ENCODE measurements at regions not wholly inside any gene's neighbourhood (a gene's known extent, or its start where the extent isn't known, plus 50 kb on each side); places are given as distances from the start of the nearest gene placed in this dataset.

GRCh38 chr21:27129215-27129614, 162.3 kb upstream of the ADAMTS5 start:
- BruUV-seq (replicated peaks) = no TSS peak
- Histone ChIP-seq H3K4me3 (no peak overlapping the region), H3K27me3 (ENCODE audit: control insufficient read depth in 2 of 2, insufficient read depth in 2 of 2, low read length in 2 of 2) (no peaks in the 10 kb centered on the region), H2AFZ (ENCODE audit: low read depth, low read length) (no peak overlapping the region), H3K9ac (ENCODE audit: insufficient read depth in 1 of 2, low read depth in 2 of 2, low read length in 2 of 2) (no peak overlapping the region), H3K9me3 (replicated peaks; ENCODE audit: control insufficient read depth, insufficient read depth, low read depth, low read length) (peaks cover 2% of the 10 kb centered on the region; the same call in 1 of the 2 replicates), H3K9me1 (ENCODE audit: control insufficient read depth, insufficient read depth, low read length) (no peaks in the 10 kb centered on the region), H3K4me2 (ENCODE audit: insufficient read depth, low read length) (no peak overlapping the region), H3K4me1 (replicated peaks in 1 of 2; ENCODE audit: control insufficient read depth in 2 of 2, insufficient read depth in 2 of 2, low read length in 2 of 2) (no peaks in the 10 kb centered on the region), H4K20me1 (replicated peaks; ENCODE audit: control insufficient read depth, insufficient read depth, low read length) (no peaks in the 10 kb centered on the region), H3K79me2 (ENCODE audit: control insufficient read depth, insufficient read depth, low read length) (no peaks in the 10 kb centered on the region), H3K36me3 (ENCODE audit: control insufficient read depth, insufficient read depth, low read length) (no peaks in the 10 kb centered on the region), H3K27ac (ENCODE audit: extremely low read depth, low read depth, low read length) (no peak overlapping the region)
- FAIRE-seq (no peak), ATAC-seq (no peak), DNase-seq (ENCODE audit: extremely low read depth in 1 of 4, low spot score in 3 of 4) (no peak)
- ChIA-PET POLR2A (no interaction called here), CTCF (ENCODE audit: low intra/inter-chr PET ratio) (no interaction called here)
- in situ Hi-C loops (cut with MboI) (no loop called here), intact Hi-C loops (cut with micrococcal nuclease) (no loop called here)
- WGBS (ENCODE audit: insufficient coverage, low coverage, missing lambda C conversion rate) = 0% methylated on average over 1 of the region's 1 CpG
- TF ChIP-seq ZKSCAN3 (CRISPR knock-in tag; IDR thresholded peaks at IDR 0.05) = no peak
- TF ChIP-seq RFX5 (IDR thresholded peaks at IDR 0.05; ENCODE audit: low read depth, low read length) = no peak
- no peak for TF ChIP-seq MECOM (CRISPR knock-in tag; IDR thresholded peaks at IDR 0.05)
- TF ChIP-seq KLF6 (CRISPR knock-in tag; IDR thresholded peaks at IDR 0.05; ENCODE audit: borderline replicate concordance) = no peak
- no peak for TF ChIP-seq POLR3G (IDR thresholded peaks at IDR 0.05; ENCODE audit: extremely low read depth, insufficient read length, insufficient replicate concordance)
- TF ChIP-seq PRDM10 (IDR thresholded peaks at IDR 0.05; ENCODE audit: partially characterized antibody) = no peak
- TF ChIP-seq COPS2 (conservative IDR thresholded peaks at IDR 0.05) = no peak
- TF ChIP-seq CREB3 (tag; conservative IDR thresholded peaks at IDR 0.05; ENCODE audit: low read depth) = no peak
- no peak for TF ChIP-seq MAFK (IDR thresholded peaks at IDR 0.05; ENCODE audit: low read length)
- no peak for TF ChIP-seq ARID4B (CRISPR knock-in tag; IDR thresholded peaks at IDR 0.05)
- TF ChIP-seq ZBTB1 (CRISPR knock-in tag; IDR thresholded peaks at IDR 0.05; ENCODE audit: borderline replicate concordance, low read depth) = no peak
